ENCODE measurements at regions not wholly inside any gene's neighbourhood (a gene's known extent, or its start where the extent isn't known, plus 50 kb on each side); places are given as distances from the start of the nearest gene placed in this dataset.

DNA sequence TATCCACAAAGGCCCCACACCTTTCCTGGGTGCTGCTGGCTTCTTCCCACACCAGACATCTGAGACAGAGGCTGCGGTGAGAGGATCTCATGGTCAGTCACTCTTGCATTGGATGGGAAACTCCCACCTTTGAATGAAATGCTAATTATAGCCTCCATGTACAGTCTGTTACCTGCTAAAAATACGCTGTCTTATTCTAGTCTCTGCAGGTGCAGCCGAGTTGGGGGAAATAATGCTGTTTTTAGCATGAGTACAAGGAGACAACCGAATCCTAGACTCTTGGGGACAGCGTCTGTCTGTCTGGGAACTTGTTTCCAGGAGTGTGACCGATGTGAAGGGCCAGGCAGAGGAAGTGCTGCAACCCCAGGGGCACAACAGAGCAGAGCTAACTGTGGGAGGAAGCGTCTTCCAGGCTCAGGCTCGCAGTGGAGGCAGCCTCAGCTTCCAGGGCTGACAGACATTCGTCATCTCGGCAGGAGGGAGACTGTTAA, 286.2 kb downstream of the PREX1 start (continued):
- TF ChIP-seq, protein P1, sequence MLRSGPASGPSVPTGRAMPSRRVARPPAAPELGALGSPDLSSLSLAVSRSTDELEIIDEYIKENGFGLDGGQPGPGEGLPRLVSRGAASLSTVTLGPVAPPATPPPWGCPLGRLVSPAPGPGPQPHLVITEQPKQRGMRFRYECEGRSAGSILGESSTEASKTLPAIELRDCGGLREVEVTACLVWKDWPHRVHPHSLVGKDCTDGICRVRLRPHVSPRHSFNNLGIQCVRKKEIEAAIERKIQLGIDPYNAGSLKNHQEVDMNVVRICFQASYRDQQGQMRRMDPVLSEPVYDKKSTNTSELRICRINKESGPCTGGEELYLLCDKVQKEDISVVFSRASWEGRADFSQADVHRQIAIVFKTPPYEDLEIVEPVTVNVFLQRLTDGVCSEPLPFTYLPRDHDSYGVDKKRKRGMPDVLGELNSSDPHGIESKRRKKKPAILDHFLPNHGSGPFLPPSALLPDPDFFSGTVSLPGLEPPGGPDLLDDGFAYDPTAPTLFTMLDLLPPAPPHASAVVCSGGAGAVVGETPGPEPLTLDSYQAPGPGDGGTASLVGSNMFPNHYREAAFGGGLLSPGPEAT (IDR thresholded peaks at IDR 0.05; ENCODE audit: low read depth) = peak; percentile 73
- TF ChIP-seq NR2C2 (IDR thresholded peaks at IDR 0.05; ENCODE audit: borderline replicate concordance, control insufficient read depth, insufficient read length, low read depth) = no peak
- TF ChIP-seq ESRRA (IDR thresholded peaks at IDR 0.05; ENCODE audit: low read length) = no peak
- TF ChIP-seq ATF7 (IDR thresholded peaks at IDR 0.05; ENCODE audit: low read depth) = no peak
- TF ChIP-seq, protein P2, sequence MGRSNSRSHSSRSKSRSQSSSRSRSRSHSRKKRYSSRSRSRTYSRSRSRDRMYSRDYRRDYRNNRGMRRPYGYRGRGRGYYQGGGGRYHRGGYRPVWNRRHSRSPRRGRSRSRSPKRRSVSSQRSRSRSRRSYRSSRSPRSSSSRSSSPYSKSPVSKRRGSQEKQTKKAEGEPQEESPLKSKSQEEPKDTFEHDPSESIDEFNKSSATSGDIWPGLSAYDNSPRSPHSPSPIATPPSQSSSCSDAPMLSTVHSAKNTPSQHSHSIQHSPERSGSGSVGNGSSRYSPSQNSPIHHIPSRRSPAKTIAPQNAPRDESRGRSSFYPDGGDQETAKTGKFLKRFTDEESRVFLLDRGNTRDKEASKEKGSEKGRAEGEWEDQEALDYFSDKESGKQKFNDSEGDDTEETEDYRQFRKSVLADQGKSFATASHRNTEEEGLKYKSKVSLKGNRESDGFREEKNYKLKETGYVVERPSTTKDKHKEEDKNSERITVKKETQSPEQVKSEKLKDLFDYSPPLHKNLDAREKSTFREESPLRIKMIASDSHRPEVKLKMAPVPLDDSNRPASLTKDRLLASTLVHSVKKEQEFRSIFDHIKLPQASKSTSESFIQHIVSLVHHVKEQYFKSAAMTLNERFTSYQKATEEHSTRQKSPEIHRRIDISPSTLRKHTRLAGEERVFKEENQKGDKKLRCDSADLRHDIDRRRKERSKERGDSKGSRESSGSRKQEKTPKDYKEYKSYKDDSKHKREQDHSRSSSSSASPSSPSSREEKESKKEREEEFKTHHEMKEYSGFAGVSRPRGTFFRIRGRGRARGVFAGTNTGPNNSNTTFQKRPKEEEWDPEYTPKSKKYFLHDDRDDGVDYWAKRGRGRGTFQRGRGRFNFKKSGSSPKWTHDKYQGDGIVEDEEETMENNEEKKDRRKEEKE (IDR thresholded peaks at IDR 0.05) = no peak
- TF ChIP-seq CREM (IDR thresholded peaks at IDR 0.05; ENCODE audit: low read depth) = peak; percentile 88
- TF ChIP-seq SMAD5 (IDR thresholded peaks at IDR 0.05; ENCODE audit: low read depth) = no peak
- no peak for TF ChIP-seq YBX1 (IDR thresholded peaks at IDR 0.05)
- no peak for TF ChIP-seq NR2C1 (IDR thresholded peaks at IDR 0.05)
- no peak for TF ChIP-seq STAT1 (conservative IDR thresholded peaks at IDR 0.05)
- TF ChIP-seq FOXK2 (IDR thresholded peaks at IDR 0.05) = no peak
- TF ChIP-seq, protein P3, sequence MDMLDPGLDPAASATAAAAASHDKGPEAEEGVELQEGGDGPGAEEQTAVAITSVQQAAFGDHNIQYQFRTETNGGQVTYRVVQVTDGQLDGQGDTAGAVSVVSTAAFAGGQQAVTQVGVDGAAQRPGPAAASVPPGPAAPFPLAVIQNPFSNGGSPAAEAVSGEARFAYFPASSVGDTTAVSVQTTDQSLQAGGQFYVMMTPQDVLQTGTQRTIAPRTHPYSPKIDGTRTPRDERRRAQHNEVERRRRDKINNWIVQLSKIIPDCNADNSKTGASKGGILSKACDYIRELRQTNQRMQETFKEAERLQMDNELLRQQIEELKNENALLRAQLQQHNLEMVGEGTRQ (IDR thresholded peaks at IDR 0.05; ENCODE audit: borderline replicate concordance, low read depth, low read length) = no peak
- TF ChIP-seq YY1 (IDR thresholded peaks at IDR 0.05; ENCODE audit: low read depth, low read length) = no peak
- no peak for TF ChIP-seq SIN3A (IDR thresholded peaks at IDR 0.05; ENCODE audit: low read depth, low read length)
- no peak for TF ChIP-seq MXI1 (IDR thresholded peaks at IDR 0.05; ENCODE audit: low read depth, low read length)
- TF ChIP-seq RELA (IDR thresholded peaks at IDR 0.05; ENCODE audit: borderline replicate concordance, partially characterized antibody) = no peak
- TF ChIP-seq RB1 (IDR thresholded peaks at IDR 0.05; ENCODE audit: borderline replicate concordance) = no peak
- TF ChIP-seq IKZF2 (IDR thresholded peaks at IDR 0.05) = peak; percentile 82 to 88
- peak; percentile 19; the same call in 1 of the 2 replicates for TF ChIP-seq TCF7 (IDR thresholded peaks at IDR 0.05; ENCODE audit: borderline replicate concordance)
- TF ChIP-seq ZNF217 (IDR thresholded peaks at IDR 0.05) = no peak
- TF ChIP-seq SUZ12 (IDR thresholded peaks at IDR 0.05; ENCODE audit: unreplicated experiment) = no peak
- TF ChIP-seq, protein P4, sequence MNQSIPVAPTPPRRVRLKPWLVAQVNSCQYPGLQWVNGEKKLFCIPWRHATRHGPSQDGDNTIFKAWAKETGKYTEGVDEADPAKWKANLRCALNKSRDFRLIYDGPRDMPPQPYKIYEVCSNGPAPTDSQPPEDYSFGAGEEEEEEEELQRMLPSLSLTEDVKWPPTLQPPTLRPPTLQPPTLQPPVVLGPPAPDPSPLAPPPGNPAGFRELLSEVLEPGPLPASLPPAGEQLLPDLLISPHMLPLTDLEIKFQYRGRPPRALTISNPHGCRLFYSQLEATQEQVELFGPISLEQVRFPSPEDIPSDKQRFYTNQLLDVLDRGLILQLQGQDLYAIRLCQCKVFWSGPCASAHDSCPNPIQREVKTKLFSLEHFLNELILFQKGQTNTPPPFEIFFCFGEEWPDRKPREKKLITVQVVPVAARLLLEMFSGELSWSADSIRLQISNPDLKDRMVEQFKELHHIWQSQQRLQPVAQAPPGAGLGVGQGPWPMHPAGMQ (IDR thresholded peaks at IDR 0.05; ENCODE audit: borderline replicate concordance) = no peak
- 0 out of 2 replicates have a peak, but pooled peaks have one; percentile 45 for TF ChIP-seq PAX5 (IDR thresholded peaks at IDR 0.05; ENCODE audit: borderline replicate concordance, low read depth, low read length)
- TF ChIP-seq ZBED1 (IDR thresholded peaks at IDR 0.05; ENCODE audit: borderline replicate concordance) = peak; percentile 93
- no peak for TF ChIP-seq ASH2L (IDR thresholded peaks at IDR 0.05; ENCODE audit: borderline replicate concordance, low read depth)
- TF ChIP-seq FOXM1 (IDR thresholded peaks at IDR 0.05; ENCODE audit: low read depth, low read length) = peak; percentile 98
- no peak for TF ChIP-seq CBX3 (IDR thresholded peaks at IDR 0.05; ENCODE audit: borderline replicate concordance, low read depth)
